Non-pigmented ciliary epithelial cell (primary cell): ENCODE measurements at regions not wholly inside any gene's neighbourhood (a gene's known extent, or its start where the extent isn't known, plus 50 kb on each side); places are given as distances from the start of the nearest gene placed in this dataset.

Source experiments
- DNase-seq: peaks from one replicate; pipeline ENCODE4 v3.0.0-alpha.2; 2010; ENCODE audit warnings: low read depth

DNA sequence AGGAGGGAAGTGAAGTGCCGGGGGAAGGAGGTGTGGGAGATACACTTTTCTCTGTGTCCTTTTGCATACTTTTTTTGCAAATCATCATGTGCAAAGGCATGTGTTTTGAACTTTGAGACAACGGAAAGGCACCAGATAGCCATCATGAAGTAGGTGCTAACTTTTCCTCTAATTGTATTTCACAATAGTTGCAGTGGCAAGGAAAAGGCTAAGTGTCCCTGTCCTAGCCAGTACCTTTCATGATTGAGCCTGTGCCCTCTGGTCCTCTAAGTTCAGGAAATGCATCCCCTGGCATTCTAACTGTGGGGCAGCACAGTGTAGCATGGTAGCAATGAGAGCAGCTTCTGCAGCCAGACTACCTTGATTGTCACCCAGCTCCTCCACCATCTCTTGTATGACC is 186.2 kb downstream of the ADSS2 start:
- DNase-seq: no peak

DNA sequence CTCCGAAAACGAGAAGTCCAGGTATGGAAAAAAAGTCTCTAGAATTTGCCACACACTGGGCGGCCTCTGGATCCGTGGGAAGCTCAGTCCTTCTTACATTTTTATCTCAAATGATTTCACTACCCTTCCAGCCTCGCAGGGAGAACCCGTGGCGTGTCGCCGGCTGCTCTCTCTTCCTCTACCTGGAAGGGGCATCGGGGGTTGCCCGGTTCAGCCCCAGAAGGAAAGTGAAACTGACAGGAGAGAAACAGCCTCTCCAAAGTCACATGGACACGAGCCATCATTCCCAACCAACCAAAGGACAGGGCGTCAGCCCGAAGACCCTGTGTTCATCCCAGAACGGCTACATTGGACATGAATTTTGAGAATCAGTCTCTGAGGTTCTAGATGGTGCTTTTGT is 182.5 kb downstream of the ADSS2 start:
- DNase-seq: no peak

DNA sequence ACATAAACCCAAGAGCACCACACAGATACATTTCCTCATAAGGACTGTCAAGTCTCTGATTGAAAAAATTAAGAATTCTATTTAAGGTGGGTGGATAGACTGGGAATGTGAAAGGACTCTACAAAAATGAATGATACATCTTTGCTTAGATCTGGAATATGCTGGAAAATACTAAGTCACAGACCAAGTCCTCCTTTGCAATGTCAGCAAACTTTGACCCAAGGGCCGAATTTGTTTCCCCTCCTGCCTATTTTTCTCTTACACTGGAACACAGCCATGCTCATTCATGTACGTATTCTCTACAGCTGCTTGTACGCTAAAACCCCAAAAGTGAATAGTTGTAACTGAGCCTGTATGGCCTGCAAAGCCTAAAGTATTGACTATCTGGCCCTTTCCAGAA is 180.7 kb downstream of the ADSS2 start:
- DNase-seq: no peak

DNA sequence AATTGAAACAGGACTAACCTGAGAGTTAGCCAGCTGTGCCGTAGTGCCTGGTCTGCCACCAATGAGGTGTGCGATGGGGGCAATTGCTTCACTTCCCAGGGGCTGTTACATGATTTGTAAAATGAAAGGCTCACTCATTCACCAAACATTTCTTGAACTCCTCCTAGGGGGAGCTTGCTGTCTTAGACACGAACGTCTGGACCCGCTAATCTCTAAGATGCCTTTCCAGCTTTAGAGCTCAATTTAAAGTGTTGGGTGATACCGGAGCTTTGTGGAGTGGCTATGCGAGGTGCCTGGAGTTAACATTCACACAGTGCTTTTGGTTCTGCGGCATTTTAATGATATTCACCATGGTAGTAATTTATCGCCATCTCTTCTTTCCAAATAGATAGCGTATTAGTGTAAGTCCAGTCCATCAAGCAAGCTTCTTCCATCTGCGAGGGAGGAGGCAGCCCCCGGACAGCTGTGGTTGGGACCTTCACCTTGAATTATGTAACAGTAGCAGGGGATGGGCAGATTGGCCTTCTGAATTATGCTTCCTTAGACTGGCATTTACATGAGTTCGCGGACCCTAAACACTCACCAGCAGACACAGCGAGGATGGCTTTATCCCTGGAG is 179.9 kb downstream of the ADSS2 start:
- DNase-seq: no peak

DNA sequence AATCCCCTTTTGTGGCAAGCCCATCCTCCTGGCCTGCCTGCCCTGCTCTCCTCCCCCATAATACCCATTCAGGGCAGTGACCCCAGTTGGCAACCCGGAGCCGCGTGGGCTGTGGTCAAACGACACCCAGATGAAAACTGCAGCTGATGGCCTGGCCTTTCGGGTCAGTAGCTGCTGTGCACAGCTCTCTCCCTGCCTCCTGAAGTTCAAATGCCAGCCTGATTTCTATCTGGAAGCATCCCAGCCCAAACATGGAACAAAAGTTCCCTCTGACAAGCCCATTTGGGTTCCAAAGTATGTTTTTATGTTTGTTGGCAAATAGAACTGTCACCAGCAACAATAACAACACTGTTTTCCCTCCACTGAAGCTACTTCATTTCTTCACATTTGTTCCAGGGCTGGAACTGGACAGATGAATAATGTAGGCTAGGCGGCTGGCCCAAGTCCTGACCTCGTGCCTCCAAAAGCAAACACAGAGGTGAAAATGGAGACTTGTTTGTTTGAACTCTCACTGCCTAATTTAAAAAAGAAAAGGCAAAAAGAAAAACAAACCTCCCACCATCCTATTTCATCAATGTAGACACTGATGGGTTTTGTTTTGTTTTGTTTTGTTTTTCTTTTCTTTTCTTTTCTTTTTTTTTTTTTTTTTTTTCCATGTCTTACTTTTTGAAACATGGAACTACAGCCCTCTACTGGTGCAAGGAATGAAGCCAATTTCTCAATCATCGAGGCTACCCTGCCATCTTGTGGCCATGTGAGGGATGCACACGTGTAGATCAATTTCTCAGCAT is 179.0 kb downstream of the ADSS2 start:
- DNase-seq: peak; percentile 78

DNA sequence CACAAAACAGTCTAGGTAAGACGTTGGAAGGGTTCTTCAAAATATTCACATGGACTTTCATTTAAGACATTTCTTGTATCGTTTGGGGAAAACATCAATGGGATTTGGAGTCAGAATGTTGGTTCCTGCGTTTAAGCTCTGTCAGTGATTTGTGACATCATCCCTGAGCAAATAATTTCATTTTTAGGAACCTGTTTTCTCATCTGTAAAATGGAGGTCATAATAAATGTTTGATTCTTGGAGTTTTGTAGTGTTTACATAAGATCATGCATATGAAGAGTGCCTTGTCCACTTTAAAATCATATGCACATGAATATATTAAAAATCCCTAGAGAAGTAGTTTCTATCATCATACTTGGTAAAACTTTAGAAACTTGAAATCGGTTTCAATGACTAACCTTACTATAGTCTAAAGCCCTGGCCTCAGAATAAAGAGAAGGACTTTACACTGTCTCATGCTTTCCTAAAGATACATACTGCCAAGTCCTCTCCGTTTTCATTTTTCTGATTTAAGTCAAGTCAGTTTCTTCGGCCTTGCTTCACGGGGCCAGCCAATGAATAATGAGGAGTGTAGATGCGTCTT is 178.4 kb downstream of the ADSS2 start:
- no peak for DNase-seq

DNA sequence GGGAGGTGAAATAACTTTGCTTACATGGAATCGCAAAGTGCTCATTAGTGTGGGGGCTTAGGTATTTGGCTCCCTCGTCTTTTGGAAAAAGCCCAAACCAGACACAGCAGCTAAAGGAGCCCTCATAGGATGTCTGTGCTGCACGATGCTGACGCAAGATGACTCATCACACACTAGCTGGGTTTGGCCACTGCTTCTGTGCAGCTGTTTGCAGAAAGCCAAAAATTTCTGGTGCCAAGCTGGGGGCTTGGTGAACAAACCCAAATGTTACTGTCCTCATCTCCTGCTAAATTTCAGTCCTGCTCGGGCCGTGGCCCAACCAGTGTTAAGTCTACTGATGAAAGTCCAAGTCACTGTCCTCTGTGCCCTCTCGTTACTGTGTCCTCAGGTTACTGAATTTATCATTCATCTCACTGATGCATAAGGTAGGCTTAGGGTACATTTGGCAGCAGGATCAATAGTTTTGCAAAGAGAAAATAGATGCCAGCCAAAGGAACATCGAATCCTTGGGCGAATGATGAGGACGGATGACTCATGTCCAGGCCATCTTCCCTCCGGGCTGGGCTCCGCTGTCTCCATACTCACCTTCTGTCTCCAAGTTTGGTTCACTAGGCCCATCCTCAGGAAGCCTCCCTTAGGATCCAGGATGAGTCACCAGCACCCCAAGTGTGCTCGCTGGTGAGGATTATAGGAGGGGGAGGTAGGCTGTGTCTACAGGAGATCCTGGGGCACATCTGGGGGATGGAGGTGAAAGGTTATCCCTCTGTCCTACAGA is 177.7 kb downstream of the ADSS2 start:
- peak; percentile 99 for DNase-seq

DNA sequence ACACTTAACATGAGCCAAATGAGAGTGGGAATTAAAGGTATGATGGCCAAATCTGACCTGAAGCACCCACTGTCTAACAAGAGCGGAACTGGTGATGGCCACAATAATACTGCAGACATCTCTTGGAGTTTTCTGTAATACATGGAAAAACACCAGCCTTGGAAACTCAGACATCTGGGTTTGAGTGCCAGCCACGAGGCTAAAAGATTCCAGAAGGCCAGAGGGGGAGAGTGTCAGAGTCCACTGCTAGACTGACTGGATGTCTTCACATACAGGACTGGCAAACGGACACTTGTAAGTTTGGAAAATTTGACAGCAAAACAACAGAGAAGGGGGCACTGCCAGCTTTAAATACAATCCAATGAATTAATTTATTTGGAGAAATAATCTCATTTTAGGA is 175.1 kb downstream of the ADSS2 start:
- no peak for DNase-seq

DNA sequence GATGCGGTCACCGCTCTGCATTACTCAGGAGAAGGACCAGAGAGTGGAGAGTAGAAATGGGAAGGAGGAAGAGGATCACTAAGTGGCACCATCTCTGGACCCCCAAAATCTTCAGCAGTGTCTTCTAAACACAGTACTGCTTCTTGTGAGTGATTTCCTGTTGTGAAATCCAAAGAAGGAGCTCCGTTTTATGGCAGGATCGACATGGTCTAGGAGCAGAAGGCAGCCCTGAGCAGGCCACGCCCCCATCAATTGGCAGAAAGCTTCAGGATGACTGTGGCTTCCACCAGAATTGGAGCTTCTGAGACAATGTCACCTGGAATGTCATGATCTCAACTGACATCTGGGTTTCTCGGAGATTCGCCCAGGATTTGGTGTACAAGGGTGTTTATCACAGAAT is 171.5 kb downstream of the ADSS2 start:
- no peak for DNase-seq

DNA sequence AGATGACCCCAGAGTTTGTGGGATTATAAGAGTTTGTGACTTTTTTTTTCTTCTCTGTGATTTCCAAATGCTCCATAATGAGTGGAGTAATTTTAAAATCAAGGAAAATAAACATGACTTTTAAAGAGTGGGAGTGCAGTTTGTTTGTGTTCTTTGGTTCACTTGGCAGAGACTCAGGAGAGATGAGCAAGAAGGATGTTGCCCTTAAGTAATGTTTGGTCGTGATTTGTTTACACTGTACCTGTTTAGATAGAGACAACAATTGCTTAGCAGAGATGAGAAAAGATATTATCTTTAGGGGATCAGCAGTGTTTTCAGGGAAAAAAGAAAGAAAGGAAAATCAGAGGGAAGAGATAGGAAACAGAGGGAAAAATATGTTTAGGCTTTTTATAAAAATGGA is 170.8 kb downstream of the ADSS2 start:
- no peak for DNase-seq

DNA sequence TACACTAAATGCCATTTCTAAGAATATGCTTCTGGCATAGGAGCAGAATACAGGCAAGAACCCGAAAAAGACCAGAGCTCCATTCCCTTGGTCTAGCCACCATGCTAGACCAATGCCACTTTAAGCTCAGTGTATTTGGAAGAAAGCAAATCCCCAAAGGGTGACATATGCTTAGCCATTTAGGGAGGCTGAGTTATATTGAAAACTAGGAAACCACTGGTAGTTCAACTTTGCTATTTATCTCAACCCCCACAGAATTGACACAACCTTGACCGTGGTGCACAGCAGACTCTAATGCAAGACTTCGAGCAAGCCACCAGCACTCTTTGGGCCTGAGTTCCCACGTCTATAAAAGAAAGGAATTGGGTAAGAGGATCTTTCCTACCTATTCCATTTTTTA is 167.9 kb downstream of the ADSS2 start:
- DNase-seq: no peak

DNA sequence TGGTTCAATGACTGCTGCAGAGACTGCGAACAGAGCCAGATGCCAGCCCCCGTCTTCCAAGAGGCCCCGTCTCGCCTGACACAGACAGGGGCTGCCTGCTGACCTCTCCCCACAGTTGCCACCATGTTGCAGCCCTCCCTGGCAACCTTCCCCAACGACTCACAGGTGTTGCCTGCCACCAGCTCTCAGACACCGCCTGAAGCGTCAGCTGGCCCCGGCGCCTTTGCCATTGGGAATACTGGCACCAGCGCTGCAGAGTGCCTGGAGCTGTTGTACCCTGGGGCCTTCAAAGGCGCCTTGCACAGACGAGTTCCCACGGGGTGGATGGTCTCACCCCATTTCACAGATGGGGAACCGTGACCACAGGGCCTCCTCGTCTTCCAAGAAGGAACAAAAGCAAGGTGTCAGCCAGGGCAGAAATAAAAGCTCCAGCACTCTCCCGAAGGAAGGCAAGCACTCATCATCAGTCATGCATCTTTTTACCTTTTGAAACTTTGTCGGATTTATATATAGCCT is 167.0 kb downstream of the ADSS2 start:
- DNase-seq: no peak

DNA sequence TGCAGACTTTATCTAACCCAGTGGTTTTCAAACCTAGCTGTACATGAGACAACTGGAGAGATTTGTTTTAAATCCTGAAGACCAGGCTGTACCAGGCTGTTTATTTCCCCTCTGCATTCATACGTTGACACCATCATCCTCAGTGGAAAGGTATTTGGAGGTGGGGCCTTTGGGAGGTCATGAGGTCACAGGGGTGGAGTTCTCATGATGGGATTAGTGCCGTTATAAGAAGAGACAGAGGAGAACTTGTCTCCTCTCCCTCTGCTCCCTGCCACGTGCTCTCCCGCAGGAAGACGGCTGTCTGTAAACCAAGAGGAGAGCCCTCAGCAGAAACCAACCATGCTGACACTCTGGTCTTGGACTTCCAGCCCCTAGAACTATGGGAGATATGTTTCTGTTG is 165.4 kb downstream of the ADSS2 start:
- no peak for DNase-seq

DNA sequence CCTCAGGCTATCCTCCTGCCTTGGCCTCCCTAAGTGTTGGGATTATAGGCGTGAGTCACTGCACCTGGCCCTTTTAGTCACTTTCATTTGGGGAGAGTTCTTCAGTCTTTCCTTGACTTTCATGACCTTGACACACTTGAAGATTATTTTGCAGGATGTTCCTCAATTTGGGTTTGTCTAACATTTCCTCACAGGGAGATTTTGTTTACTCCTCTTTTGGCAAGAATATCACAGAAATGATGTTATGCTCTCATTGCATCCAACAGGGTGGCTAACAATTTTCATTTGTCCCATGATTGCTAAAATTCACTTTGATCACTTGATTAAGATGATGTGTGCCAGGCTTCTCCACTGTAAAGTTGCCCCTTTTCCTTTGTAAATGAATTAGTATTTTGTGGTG is 164.0 kb downstream of the ADSS2 start:
- no peak for DNase-seq

DNA sequence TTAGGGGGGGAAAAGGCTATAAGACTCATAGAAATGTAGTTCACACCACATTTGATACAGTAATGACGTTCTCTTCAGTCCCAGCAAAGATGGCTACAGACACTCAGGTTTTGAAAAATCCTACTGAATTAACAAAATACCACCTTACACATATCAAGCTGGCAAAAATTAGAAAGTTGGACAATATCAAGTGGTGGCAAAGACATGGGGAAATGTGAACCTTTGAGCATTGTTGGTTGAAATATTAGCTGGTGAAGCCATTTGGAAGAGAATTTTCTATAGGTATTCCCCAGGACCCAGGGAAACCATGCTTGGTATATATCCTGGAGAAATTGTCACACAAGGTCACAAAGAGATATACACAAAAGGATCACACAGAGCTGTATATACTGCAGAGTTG is 163.0 kb downstream of the ADSS2 start:
- no peak for DNase-seq

DNA sequence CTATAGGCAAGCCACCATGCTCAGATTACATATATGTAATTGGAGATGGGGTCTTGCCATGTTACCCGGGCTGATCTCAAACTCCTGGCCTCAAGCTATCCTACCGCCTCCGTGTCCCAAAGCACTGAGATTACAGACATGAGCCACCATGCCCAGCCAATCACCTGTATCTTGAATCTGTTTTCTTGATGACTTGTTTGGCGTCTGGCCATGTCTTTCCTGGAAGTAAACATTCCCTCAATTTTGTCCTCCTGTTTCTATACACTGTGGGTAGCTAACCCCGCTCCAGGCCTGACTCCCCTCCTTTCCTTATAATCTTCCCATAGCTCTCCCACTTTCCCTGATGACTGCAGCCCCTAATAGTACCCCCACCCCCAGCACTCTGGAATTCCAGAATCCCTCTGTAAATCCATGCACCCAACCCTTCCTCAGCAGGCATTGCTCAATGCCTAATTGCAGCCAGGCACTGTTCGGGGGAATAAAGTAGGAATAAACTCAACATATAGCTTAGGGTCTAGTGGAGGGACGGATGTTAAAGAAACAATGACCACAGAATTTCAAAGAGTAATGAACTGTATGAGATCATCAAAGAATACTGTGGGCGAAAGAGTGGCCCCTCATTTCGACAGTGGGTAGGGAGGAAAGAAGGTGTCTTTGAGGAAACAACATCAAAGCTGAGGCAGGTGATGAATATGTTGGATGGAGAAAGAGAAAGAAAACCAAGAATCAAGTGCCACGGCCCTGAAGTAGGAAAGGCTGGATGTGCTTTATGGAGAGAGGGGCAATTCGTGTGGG is 161.5 kb downstream of the ADSS2 start:
- no peak for DNase-seq

DNA sequence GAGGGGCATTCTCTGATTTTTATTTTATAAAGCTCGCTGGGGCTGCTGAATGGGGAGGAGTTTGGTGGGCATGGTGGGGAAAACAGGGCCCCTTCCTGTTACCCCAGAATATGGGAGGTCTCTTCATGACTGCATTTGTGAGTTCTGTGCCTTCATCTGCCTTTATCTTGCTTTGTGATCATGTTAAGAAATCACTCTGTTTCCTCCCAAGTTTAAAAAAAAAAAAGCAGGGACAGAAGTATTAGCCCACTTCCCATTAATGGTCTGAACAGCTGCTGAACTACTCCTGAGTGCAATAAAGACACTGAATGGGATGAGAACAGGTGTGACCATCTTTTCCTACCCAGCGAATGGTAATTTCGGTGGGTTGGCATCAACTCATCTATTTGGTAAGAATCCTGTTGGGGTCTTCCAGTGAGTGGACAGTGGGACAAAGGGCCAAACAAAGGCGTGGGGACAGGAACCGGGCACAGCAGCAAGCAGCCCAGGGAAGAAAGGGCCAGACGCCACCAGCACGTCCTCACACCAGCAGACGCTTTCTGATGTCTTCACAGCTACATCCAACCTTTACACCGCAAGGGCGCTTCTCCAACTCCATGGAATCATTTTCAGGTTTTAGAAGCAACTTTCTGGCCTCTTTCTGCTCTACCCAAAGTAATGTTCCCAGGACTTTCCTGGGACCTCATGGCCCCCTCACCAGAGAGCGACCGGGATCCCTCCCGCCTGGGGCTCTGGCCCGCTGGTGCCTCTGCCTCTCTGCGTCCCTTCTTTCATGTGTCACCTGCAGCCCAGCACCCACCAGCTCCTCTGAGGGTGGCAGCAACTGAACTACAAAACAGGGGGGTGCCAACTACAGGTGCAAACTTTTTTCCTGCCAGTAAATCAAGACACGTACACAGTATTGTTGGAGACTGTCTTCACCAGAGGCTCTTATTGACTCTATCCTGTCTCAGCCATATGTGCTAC is 160.2 kb downstream of the ADSS2 start:
- DNase-seq: no peak

DNA sequence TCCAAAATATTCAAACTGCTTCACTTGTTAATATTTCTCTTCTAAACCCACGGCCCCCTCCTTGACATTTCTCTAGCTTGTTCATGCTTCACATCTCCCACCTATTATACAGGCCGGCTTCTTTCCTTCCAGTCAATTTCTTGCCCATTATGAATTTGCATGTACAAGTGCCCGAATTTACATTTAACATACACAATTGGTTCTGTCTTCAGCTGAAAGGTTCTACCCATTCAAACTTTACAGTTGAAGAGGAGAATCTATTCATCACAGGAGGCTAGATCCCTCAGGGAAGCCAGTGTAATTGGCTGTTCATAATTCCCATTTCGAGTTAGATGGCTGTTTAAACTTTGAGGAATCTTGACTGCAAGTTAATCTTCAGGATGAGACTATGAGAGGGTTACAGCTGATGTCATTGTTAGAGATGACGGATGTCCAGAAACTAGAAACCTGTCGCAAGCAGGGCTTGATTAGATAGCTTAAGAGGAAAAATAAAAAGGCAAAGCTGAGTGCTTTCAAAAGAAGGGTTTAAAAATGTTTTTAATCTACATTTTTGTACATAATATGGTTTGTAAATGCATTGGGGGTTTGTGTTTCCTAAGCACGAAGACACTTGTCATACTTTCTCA is 157.0 kb downstream of the ADSS2 start:
- DNase-seq: no peak

DNA sequence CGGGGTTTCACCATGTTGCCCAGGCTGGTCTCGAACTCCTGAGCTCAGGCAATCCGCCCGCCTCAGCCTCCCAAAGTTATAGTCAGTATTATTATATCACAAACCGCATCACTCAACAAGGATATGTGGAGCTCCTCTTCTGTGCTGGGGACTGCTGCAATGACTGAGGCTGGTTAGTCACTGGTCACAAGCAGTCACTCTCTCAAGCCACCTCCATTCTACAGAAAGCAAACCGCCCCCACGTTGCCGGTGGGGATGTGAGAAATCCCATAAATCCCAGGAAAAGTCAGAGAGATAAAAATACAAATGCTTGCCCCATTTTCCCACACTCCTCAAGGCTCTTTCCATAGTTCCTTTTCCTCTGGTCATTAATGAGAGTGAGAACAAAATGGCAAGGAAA is 155.7 kb downstream of the ADSS2 start:
- no peak for DNase-seq

DNA sequence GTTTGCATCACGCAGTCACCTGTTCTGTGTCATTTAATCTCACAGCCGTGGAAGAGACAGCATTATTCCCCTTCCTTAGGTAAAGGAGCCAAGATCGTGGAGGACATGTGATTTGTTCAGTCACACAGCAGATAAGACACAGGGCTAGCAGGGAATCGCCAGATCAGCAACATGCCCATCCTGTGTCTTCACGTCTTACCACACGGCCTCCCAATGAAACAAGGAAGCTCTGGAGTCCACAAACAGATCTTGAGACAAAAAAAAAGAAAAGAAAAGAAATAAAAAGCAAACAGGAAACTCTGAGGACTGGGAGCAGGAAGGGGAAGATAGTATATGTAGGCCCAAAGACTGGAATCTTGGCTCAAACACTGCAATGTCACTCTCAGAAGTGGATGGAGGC is 155.3 kb downstream of the ADSS2 start:
- no peak for DNase-seq
